Hypothalamus (tissue), 51 donors: ENCODE measurements at regions not wholly inside any gene's neighbourhood (a gene's known extent, or its start where the extent isn't known, plus 50 kb on each side); places are given as distances from the start of the nearest gene placed in this dataset.
"Not testable (repeated sequence)": the region's sequence is repeated elsewhere in the genome, so short reads cannot be mapped to it uniquely, and the experiment has no call there.

Experiments used
- DNase-seq, 51 donors: peaks; one replicate each; lab custom pipeline; 2025; lab: John Stamatoyannopoulos, UW

DNA sequence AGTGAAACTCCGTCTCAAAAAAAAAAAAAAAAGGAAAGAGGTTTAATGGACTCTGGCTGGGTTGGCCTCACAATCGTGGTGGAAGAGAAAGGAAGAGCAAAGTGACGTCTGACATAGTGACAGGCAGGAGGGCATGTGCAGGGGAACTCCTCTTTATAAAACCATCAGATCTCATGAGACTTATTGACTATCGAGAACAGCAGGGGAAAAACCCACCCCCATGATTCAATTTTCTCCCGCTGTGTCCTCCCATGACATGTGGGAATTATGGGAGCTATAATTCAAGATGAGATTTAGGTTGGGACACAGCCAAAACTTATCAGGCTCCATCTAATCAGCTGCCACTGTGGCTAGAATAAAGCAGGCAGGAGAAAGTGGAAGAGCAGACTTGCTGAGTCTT, 610.4 kb upstream of the NUDT12 start:
- DNase-seq, result no peak

GRCh38 chr5:104171958-104172690, 609.5 kb upstream of the NUDT12 start:
- no peak for DNase-seq

DNA sequence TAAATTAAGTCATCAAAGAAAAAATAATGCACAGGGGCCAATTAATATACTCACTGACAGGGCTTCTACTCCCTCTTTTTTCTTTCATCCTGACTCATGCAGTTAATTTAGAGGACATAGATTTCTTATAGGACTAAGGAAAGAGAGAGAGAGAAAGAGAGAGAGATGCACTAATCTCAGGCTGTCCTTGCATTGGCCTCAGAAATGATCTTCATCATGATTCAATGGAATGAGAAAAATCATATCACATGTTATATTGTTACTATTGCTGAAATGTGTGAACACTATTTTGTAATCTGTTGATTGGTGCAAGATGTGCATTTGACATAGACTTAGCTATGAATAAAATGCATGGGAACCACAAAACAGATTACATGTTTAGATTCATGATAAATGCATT, 608.3 kb upstream of the NUDT12 start:
- no peak for DNase-seq

- no peak for DNase-seq
These were observed 584.1 kb upstream of the NUDT12 start for GRCh38 chr5:104146652-104147051.

DNA sequence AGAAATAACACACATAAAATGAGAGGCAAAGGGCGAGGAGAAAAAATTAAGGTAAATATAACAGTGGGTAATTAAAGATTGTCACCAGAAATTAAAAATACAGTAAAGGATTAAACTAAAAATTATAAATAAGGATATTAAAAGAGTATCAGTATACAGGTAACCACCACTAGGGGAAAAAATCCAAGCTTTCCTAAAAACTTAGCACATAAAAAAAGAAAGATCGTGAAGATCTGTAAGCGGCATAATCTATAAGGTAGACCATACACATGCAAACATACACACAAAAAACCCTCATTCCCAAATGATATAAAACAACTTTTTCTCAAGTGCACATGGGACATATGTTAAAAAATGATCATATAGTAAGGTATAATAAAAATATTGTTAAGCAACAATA, 577.3 kb upstream of the NUDT12 start:
- DNase-seq, result no peak

- no peak for DNase-seq
These were observed 567.7 kb upstream of the NUDT12 start for GRCh38 chr5:104130320-104130719.

DNA sequence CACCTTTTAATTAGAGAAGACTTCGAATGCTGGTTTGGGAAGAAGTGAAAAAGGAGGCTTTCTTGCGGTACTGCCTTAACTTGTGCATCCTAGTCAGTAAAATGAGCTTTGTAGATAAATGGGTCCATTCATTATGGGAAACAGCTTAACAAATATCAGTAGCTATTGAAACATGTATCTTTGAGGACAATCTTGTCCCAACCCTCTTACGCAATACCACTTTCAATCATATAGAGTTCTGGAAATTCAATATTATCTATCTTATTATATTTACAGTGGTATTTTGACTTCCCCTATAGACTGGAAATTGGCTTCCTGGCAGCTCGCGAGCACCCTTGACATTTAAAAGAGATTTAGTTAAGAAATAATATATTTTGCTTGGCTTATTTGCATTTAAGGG, 565.8 kb upstream of the NUDT12 start:
- DNase-seq, result no peak

GRCh38 chr5:104126980-104127379, 564.4 kb upstream of the NUDT12 start:
- no peak for DNase-seq

DNA sequence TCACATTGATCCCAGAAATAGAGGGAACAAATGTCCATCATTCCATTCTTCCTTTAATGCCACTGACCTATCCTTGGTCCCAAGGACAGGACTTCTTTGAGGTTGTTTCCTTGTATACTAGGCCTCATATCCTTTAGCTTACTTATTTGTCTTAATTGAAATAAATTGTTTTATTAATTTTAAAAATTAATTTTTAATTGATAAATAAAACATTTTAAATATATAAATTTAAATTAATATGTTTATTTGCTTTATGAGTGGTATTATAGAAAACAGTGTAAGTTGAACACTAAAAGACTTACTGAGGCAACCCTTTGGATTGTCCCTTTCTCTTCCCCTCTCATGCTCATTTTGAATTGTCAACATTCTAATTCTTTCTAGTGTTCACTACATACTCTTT, 556.9 kb upstream of the NUDT12 start:
- DNase-seq, result no peak

GRCh38 chr5:104111632-104112031, 549.0 kb upstream of the NUDT12 start:
- no peak for DNase-seq

DNA sequence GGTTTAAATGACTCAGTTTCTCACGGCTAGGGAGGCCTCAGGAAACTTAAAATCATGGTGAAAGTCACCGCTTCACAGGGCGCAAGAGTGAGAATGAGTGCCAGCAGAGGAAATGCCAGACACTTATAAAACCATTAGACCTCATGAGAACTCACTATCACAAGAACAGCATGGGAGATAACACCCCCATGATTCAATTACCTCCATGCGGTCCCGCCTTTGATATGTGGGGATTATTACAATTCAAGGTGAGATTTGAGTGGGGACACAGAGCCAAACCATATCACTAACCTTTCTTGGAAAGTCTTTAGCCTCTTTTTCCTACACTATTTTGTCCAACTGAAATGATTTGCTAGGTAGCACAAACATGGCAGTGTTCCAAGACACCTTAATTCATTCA, 533.9 kb upstream of the NUDT12 start:
- no peak for DNase-seq

- DNase-seq, result no peak
These were observed 532.9 kb upstream of the NUDT12 start for GRCh38 chr5:104095527-104095926.

GRCh38 chr5:104088876-104089778, 526.5 kb upstream of the NUDT12 start:
- DNase-seq, result no peak

DNA sequence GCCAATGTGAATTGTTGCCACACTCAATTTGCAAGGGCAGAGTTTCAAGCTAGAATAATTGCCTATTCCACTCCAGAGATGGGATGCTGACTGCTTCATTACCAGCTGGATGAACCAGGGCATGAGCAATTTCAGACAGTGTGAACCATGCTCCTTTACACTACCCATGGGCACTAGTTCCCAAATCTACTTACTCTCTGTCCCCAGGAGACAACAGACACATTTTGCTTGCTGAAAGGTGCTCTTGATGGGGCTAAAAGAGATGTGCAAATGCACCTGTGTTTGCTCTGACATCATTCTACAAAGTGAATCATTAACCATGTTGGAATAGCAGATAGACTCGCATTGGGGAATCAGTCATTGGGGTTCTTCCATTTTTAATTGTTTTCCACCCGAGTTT, 522.3 kb upstream of the NUDT12 start:
- no peak for DNase-seq

DNA sequence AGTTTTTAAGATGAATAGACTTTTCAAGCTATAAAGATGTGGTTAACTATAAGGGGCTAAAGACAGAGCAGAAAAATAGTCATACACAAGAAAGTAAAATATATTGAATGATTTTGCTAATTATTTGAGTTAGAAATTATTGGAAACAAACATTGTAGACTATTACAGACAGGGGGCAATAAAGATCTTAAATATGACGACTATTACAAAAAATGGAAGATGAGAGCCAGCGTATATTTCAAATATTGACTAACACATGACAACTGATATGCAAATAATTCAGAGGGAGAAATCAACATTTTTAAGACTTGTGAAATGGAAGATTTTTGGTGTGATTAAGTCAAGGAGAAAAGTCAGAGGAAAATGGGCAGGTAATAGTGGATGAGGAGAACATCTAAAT, 520.2 kb upstream of the NUDT12 start:
- no peak for DNase-seq

DNA sequence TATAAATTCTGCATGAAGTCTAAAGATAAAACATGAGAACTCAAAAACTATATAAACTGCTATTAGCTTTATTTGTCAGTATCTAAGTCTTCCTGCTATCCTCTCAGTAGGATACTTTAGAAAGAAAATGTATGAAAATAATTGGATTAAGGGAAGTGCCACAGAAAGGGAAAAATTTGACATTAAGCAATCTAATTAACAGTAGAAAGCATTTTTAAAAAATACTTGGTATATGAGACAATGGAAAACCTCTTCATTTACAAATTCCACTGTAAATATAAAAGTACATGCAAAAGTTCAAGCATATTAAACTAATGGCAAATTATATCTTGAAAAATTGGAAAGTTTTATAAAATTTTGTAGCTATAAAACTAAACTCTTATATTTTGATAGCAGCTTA, 518.6 kb upstream of the NUDT12 start:
- no peak for DNase-seq

DNA sequence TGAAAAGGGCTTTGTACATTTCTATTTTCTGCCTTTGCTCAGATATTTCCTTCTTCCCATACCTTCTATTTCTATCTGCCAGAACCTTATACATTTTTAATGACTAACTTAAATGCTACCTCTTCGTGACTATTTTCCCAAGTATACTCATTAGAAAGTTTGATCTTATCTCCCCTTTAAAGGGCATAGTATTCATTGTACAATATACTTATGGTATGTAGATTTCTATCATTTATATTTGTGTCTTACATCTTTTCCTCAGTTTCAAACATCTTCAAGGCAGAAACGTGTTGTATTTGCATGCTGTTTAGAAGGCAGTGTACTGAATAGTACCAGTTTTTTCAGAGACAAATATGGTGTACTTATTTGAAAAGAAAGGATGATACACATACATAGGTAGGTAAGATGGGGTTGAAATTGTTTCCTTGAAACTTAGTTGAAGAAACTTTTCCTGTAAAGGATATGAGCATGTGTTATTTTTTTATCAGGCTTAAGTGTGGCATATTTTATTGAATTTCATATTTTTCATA, 518.1 kb upstream of the NUDT12 start:
- no peak for DNase-seq

- not testable (repeated sequence) for DNase-seq
These were observed 517.5 kb upstream of the NUDT12 start for GRCh38 chr5:104079861-104080645.

DNA sequence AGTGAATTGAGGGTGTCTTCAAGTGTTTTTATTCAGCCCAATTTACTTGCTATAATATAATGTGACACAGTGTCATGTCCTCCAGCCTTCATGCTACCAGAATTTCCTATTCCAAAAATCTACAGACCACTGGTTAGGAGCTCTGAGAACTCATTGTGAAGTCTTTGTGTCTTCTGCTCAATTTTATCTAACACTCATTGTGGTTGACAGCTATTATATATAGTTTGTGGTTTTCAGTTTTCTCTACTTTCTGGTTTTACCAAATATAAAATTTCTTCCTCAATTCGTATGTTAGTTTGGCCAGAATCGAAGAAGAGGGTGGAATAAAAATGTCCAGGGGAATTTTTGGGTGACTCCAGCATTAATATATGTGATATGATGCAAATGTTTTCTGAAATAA, 509.3 kb upstream of the NUDT12 start:
- DNase-seq, result no peak

DNA sequence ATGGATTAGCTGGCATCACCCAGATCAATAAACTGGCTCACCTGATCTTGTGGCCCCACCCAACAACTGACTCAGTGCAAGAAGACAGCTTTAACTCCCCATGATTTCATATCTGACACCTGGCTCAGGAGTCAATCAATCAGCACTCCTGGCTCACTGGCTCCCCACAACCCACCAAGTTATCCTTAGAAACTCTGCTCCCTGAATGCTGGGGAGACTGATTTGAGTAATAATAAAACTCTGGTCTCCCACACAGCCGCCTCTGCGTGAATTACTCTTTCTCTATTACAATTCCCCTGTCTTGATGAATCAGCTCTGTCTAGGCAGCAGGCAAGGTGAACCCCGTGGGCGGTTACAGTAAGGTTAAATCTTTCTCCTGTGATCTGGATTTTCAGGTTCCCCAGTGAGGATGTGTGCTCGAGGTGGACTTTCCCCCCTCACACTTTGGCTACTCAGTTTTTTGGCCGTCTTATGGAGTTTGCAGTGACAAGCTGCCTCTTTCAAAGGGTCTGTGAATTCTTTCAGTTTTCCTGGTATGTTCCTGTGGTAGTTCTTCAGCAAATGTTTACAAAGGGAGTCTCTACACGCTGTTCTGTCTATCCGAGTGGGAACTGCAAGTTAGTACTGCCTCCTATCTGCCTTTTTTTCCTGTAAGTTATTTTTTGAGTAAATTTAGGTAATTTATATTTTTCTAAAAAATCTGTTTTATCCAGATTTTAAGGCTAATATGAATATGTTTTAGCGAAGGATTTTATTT, 500.2 kb upstream of the NUDT12 start:
- DNase-seq, result peak in 3 of 51 donors; percentile 4 to 30 (median 17)
